B cell (primary cell): ENCODE measurements at regions not wholly inside any gene's neighbourhood (a gene's known extent, or its start where the extent isn't known, plus 50 kb on each side); places are given as distances from the start of the nearest gene placed in this dataset.

Experiments
- ATAC-seq: fragments of 200-7000 bp; cut with Tn5 transposase; one replicate; pipeline ENCODE4 v1.10.0; 2021; ENCODE audit warnings: low read depth, mild to moderate bottlenecking, moderate number of reproducible peaks, moderate library complexity
- CTCF ChIA-PET: fragments of 350-600 bp; sonication (Branson Sonifier 250); formaldehyde crosslinking; loops from one replicate; lab custom pipeline; 2021; ENCODE audit warnings: antibody characterized with exemption, inconsistent platforms; lab: Charles Lee
- POLR2A ChIA-PET: fragments of 350-600 bp; sonication (Branson Sonifier 250); formaldehyde crosslinking; loops from one replicate; lab custom pipeline; 2021; ENCODE audit warnings: antibody characterized with exemption; lab: Charles Lee
- DNase-seq: peaks from one replicate; pipeline ENCODE4 v3.0.0; 2013
- H2AFZ ChIP-seq: 2 replicates; pipeline ENCODE4 v1.6.1; 2012; ENCODE audit warnings: mild to moderate bottlenecking, low read depth, low read length; ENCODE audit not compliant: insufficient read depth, poor library complexity, severe bottlenecking
- H3K27ac ChIP-seq, 2 donors: 1 replicate in 1 of 2; 2 replicates in 1 of 2; pipeline ENCODE4 v1.5.1; 2012 to 2013; ENCODE audit warnings: low read length in 2 of 2, mild to moderate bottlenecking in 2 of 2, moderate library complexity in 1 of 2
- H3K27me3 ChIP-seq, 4 experiments: fragments of 200-600 bp in 1 of 4; sonication (generic) in 1 of 4; replicated peaks in 1 of 4; 1 replicate in 2 of 4; 2 replicates in 2 of 4; pipeline versions ENCODE4 v1.6.1 to v1.7.0; 2013 to 2016; ENCODE audit warnings: low read length in 3 of 4, mild to moderate bottlenecking in 2 of 4, mixed read lengths in 1 of 4, moderate library complexity in 1 of 4; ENCODE audit not compliant: insufficient read depth in 4 of 4, control insufficient read depth in 3 of 4; ENCODE audit errors: control extremely low read depth in 1 of 4
- H3K36me3 ChIP-seq, 2 experiments: replicated peaks in 1 of 2; 1 replicate in 1 of 2; 2 replicates in 1 of 2; pipeline versions ENCODE4 v1.6.1 to v1.7.1; 2013; ENCODE audit warnings: low read length in 1 of 2; ENCODE audit not compliant: insufficient read depth in 2 of 2, control insufficient read depth in 1 of 2; ENCODE audit errors: control extremely low read depth in 1 of 2, extremely low read depth in 1 of 2
- H3K4me1 ChIP-seq, 2 donors: fragments of 200-600 bp in 1 of 2; sonication (generic) in 1 of 2; 1 replicate in 1 of 2; 2 replicates in 1 of 2; pipeline versions ENCODE4 v1.5.1 to v1.6.1; 2013 to 2017; ENCODE audit warnings: low read length in 2 of 2; ENCODE audit not compliant: control insufficient read depth in 2 of 2, insufficient read depth in 2 of 2
- H3K4me2 ChIP-seq: replicated peaks from 2 replicates; pipeline ENCODE3; 2012; ENCODE audit warnings: mild to moderate bottlenecking, low read depth, low read length; ENCODE audit not compliant: poor library complexity, severe bottlenecking
- H3K4me3 ChIP-seq, 5 experiments: fragments of 200-600 bp in 1 of 5; sonication (generic) in 1 of 5; 1 replicate in 3 of 5; 2 replicates in 2 of 5; pipeline versions ENCODE4 v1.5.1 to v1.7.0; 2011 to 2016; ENCODE audit warnings: low read length in 4 of 5, mild to moderate bottlenecking in 4 of 5, low read depth in 2 of 5, control low read depth in 1 of 5, moderate library complexity in 1 of 5; ENCODE audit not compliant: insufficient read depth in 1 of 5; ENCODE audit errors: control extremely low read depth in 1 of 5, extremely low read depth in 1 of 5
- H3K79me2 ChIP-seq: fragments of 200-600 bp; sonication (generic); one replicate; pipeline ENCODE4 v1.6.0; 2016; ENCODE audit warnings: low read length; ENCODE audit not compliant: control insufficient read depth, insufficient read depth
- H3K9ac ChIP-seq: fragments of 200-600 bp; sonication (generic); 2 replicates; pipeline ENCODE4 v1.6.1; 2017; ENCODE audit warnings: mild to moderate bottlenecking, low read length, moderate library complexity
- H3K9me3 ChIP-seq, 3 donors: one replicate each; pipeline versions ENCODE4 v1.6.1 to v1.7.1; 2013; ENCODE audit warnings: low read length in 2 of 3; ENCODE audit not compliant: control insufficient read depth in 2 of 3, insufficient read depth in 1 of 3; ENCODE audit errors: control extremely low read depth in 1 of 3
- H4K20me1 ChIP-seq: 2 replicates; pipeline ENCODE4 v1.6.0; 2012; ENCODE audit warnings: mild to moderate bottlenecking, low read length; ENCODE audit not compliant: insufficient read depth, control insufficient read depth, poor library complexity, severe bottlenecking
- H3K27ac Mint-ChIP-seq: one replicate; pipeline ENCODE4 v1.8.0; 2021; ENCODE audit warnings: mixed read lengths
- H3K27me3 Mint-ChIP-seq: one replicate; pipeline ENCODE4 v1.8.0; 2021; ENCODE audit warnings: mixed read lengths
- H3K4me1 Mint-ChIP-seq: one replicate; pipeline ENCODE4 v1.8.0; 2021; ENCODE audit warnings: mixed read lengths
- H3K4me3 Mint-ChIP-seq: one replicate; pipeline ENCODE4 v1.8.0; 2021; ENCODE audit warnings: mixed read lengths
- H3K9me3 Mint-ChIP-seq: one replicate; pipeline ENCODE4 v1.8.0; 2022; ENCODE audit warnings: mixed read lengths; ENCODE audit not compliant: insufficient read depth
- CTCF ChIP-seq: fragments of 200-600 bp; IDR thresholded peaks from one replicate; pipeline ENCODE4 v1.8.0; 2022; ENCODE audit warnings: antibody characterized with exemption, mild to moderate bottlenecking
- EZH2 ChIP-seq: IDR thresholded peaks from 2 replicates; pipeline ENCODE4 v1.6.1; 2012; ENCODE audit warnings: borderline replicate concordance, low read depth, mild to moderate bottlenecking, moderate library complexity, low read length; ENCODE audit not compliant: insufficient read depth, poor library complexity, severe bottlenecking
- WGBS: methylation state at CpG from one replicate; pipeline ENCODE4 v1.1.5; 2013; ENCODE audit warnings: missing lambda C conversion rate; ENCODE audit not compliant: insufficient coverage; 5-methylcytosine and 5-hydroxymethylcytosine counted together
- intact Hi-C: fragments of 100-400 bp; cut with micrococcal nuclease; formaldehyde crosslinking; loops from one replicate; pipeline ENCODE4 v1.10.0; 2022

- Histone ChIP-seq H3K4me1 (no peaks in the 10 kb centered on the region), H4K20me1 (no peaks in the 10 kb centered on the region), H3K36me3 (no peaks in the 10 kb centered on the region), H3K79me2 (no peaks in the 10 kb centered on the region), H3K9ac (no peak overlapping the region), H3K9me3 (no peaks in the 10 kb centered on the region), H2AFZ (no peak overlapping the region), H3K4me3 (no peak overlapping the region), H3K27ac (no peak overlapping the region), H3K4me2 (no peak overlapping the region), H3K27me3 (no peaks in the 10 kb centered on the region)
- WGBS: no CpG with 5 or more reads among the region's 1 CpG
- no peak for DNase-seq
- ChIA-PET CTCF (no interaction called here), POLR2A (no interaction called here)
- intact Hi-C loops: no loop called here
- Mint-ChIP-seq H3K4me1 (no peaks in the 10 kb centered on the region), H3K27me3 (no peaks in the 10 kb centered on the region), H3K4me3 (no peak overlapping the region), H3K9me3 (no peaks in the 10 kb centered on the region), H3K27ac (no peak overlapping the region)
- TF ChIP-seq EZH2: no peak
- TF ChIP-seq CTCF: no peak
- no peak for ATAC-seq
These were observed 405.4 kb downstream of the TMEM232 start for GRCh38 chr5:110321117-110321516.

- Mint-ChIP-seq H3K4me1 (no peaks in the 10 kb centered on the region), H3K27me3 (no peaks in the 10 kb centered on the region), H3K4me3 (no peak overlapping the region), H3K27ac (no peak overlapping the region), H3K9me3 (no peaks in the 10 kb centered on the region)
- Histone ChIP-seq H4K20me1 (no peaks in the 10 kb centered on the region), H2AFZ (no peak overlapping the region), H3K79me2 (no peaks in the 10 kb centered on the region), H3K4me2 (no peak overlapping the region), H3K4me3 (no peak overlapping the region), H3K4me1 (no peaks in the 10 kb centered on the region), H3K27me3 (no peaks in the 10 kb centered on the region), H3K9me3 (no peaks in the 10 kb centered on the region), H3K27ac (no peak overlapping the region), H3K36me3 (no peaks in the 10 kb centered on the region), H3K9ac (no peak overlapping the region)
- no peak for TF ChIP-seq EZH2
- no peak for TF ChIP-seq CTCF
- intact Hi-C loops: no loop called here
- ATAC-seq (no peak), DNase-seq (no peak)
- ChIA-PET CTCF (no interaction called here), POLR2A (no interaction called here)
- WGBS: no CpG with 5 or more reads among the region's 1 CpG
These were observed 403.1 kb downstream of the TMEM232 start for GRCh38 chr5:110323357-110323756.
